NCI-H1694 (cell line): ENCODE measurements at regions not wholly inside any gene's neighbourhood (a gene's known extent, or its start where the extent isn't known, plus 50 kb on each side); places are given as distances from the start of the nearest gene placed in this dataset.

Experiments
- DNase-seq: peaks from one replicate; lab custom pipeline; 2025; lab: John Stamatoyannopoulos, UW

DNA sequence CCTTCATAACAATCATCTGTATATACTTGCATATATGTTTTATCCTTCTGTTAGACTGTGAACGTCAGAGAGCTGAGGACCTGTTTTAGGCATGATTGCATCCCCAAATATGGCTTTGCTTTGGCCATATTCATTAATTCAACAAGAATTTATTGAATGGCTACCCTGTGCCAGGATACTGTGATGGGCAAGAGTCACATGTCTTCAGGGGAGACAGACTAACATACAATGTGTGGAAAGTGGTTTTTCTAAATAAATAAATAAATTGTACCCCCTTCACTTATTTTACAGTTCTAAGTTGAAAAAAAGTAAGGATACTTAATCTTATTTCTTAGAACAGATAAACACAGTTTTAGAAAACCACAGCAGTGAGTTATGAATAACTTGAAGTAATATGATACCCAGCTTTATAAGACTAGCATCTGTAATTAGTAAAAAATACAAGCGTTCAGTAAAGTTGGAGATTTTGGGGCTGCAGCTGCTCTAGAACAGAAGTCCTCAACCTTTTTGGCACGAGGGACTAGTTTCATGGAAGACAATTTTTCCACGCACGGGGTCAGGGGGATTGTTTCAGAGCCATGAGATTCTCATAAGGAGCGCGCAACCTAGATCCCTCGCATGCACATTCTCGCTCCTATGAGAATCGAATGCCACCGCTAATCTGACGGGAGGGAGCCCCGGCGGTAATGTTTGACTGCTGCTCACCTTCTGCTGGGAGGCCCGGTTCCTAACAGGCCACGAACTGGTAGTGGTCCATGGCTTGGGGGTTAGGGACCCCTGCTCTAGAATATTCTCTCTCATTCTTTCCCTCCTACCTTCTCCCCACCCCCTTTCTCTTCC lies 89.4 kb upstream of the MTPN start:
- DNase-seq = no peak

DNA sequence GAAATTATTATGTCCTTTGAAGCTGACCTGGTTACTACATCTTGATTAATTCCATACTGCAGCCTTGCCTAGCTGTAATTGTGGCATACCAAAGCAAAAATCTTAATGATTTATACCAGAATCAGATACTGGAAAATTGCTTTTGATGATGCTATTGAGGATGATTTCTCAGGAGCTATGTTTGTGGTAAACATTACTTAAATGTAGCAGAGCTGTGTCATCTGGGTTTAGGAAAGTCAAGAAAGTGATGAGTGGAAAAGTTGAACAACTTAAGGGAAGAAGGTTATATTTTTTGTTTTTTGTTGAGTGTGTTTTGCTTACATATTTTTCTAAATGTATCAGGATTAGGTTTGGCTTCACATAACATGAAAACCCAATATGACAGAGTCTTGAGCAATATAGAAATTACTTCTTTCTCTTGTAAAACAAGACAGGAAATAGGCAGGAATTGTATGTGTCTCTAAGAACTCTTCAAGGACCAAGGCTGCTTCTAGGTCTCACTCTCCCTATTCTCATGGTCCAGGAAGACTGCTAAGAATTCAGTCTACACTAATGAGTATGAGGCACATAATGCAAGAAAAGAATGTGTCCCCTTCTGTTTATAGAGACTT lies 87.6 kb upstream of the MTPN start:
- no peak for DNase-seq

DNA sequence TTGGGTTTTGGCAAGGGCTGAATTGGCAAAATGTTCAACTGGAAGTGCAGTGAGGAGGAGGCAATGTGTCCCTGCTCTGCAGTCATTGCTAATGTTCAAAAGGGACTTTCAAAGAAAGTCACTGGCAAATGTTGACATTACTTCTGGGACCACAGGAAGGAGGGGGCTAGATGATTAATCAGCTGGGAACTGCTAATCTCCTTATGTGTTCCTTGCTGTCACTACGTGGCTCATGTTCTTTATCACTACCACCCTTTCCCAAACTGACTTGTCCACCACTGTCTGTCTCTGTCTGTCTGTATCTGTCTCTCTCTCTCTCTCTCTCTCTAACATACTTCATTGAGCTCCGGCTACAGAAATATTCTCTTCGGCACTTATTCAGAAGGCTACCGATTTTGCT lies 86.9 kb upstream of the MTPN start:
- no peak for DNase-seq

DNA sequence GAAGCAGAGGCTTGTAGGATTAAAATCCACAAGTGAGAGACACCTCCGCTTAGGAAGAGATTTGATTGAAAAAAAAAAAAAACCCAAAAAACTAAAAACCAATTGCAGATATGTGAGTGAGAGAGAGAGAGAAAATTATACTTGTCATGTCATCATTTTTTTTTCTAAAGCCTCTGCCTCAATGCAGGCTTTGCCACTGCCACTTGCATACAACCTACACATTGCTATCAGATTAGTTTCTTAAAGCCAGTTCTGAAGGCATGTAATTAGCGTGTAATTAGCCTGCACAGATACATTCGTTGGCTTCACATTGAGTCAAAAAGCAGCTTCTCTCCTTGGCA lies 86.1 kb upstream of the MTPN start:
- no peak for DNase-seq

DNA sequence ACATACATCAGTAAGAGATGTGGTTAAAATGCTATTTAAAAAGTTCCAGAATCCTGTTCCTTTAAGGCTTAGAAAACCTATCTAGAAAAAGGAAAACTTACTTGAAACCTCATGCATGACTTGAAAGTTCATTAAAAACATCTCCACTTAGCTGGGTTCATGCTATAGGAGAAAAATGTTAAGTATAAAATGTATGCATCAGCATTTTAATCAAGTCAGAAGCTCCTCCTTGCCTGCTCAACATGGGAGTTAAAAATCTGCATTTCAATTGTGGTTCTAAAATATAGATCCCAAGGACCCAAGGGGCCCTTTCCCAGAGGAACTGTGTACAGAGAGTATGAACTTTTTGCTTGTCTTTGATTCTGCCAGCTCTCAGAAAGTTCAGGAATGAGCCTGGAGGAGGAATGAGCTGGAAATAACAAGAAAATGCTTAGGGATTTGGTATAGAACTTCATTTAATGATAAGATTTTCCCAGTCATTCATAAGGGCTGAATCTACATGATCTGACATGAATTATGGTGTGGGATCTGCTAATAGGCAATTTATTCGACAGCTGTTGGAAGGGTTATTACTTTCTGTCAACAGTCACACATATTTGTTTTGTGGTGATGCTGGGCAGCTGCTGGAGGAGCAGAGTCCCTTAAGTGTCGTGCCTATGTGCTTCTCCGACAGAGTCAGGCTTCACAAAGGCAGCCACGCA lies 85.6 kb upstream of the MTPN start:
- no peak for DNase-seq

DNA sequence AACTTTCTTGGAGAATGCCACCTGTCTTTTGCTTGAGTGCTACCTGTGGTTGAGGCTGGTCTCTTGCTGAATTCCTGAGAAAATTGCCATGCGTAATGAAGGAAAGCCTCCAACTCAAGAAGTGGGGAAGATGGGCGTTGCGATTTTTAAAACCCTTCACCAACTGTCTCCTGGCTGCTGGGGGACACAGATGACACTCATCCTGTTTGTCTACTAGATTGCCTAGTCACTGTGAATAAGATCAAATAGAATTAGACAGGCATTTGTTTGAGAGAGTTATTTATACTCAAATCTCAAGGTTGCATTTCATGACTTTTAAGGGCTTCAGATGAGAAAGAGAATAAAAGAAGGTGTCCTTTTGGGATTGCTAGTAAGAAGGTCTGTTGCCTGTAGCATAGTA lies 84.3 kb upstream of the MTPN start:
- no peak for DNase-seq

DNA sequence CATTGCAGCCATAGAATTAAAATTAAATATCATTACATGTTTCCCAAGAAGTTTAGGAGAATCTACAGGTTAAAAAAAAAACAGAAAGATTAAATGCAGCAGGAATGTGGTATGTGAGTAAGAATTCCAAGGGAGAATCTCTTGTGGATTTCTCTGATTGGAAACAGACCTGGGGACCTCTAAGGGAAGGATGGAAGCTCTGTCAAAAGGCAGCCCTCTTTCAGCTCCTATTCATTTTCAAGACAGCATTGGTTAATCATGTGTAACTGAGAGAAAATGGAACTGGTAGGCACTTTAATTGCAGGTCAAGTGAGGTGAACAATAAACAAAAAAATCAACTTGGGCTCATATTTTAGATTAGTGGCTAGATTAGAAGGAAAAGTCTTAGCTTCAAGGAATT lies 81.4 kb upstream of the MTPN start:
- DNase-seq = no peak

DNA sequence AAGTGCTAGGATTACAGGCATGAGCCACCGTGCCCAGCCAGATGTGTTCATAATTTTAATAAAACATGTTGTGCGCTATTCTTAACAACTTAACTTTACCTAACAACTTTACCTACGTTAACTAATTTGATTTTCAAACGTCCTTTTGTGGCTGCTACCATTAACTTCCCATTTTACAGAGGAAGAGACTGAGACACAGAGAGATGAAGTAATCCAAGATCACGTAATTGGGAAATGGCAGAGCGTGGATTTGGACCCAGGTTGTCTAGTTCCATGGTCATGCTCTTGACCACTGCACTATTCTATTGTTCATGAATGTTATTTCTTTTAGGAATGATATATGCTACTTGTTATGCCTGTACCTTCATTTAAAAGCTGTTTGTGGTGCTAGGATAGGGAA lies 80.3 kb upstream of the MTPN start:
- DNase-seq = no peak

DNA sequence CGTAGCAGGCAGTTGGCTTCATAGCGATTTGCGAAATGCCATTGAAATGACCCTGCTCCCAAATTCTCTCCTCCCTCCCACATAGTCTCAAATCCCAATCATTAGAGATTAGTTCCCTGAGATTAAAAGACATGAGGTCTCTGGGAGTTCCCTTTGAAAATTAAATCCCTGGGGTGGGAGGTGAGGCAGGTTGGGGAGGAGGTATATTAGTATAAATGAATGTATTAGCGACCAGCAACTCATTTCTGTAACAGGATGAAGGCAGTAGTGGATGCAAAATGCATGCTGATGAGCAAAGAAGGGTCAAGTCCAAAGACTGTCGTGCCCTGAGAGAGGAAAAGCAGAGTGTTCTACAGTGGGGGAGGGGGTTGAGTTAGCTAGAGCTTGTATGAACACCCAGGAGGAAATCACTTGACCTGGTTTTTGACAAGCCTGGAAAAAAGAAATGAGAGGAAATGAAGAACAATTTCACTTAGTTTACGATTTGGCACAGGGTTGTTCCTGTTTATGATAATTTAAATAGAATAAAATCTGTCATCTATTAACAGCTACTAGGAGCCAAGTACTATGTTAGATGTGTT lies 79.6 kb upstream of the MTPN start:
- no peak for DNase-seq

DNA sequence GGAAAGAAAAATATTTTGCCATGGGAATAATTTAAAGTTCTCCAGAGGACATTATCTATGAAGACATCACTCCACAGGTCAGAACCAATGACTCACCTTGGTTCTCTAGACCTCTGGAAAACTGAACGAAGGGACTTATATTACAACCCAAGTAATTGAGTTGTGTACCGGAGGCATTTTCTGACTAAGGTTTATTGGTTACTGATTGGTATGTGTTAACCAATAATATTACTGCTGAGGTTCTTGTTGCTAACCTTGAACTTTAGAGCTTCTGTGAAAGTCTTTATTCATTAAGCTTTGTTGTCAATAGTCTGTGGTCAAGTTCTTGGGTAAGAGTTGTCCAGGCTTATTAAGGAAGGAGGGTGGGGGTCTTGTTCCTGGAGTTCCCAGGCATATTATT lies 78.1 kb upstream of the MTPN start:
- DNase-seq = no peak

DNA sequence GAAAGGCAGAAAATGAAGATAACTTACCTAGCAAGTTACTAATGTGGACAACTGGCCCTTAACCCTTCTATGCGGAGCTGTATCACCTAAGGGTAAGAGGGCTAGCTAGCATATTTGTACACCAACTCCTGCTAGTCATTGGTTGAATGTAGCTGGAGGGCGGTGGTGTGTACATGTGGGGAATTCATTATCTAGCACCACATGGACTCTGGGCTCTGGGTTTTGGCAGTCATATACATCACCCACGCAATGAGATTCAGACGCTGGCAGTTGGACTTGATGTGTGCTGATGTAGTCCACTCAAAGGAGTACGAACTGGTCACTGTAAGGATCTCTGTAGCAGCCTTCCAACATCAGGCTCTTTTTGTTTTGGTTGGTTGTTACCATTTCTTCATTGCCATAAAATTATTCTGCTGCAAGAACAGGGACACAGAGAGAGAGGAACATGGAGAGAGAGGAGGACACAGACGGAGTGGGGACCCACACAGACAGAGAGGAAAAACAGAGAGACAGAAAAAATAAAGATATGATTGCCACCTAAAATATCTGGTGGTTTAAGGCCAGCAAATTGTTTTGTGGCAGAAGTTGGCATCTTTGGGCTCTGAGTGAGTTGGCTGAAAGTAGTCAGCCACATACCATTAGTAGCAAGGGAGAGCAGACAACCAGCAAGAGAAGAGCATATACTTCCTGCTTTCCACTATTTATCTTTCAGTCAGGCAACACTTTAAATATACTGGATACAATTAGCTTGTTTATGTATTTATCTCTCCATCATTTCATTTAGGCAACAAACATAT lies 76.7 kb upstream of the MTPN start:
- no peak for DNase-seq

DNA sequence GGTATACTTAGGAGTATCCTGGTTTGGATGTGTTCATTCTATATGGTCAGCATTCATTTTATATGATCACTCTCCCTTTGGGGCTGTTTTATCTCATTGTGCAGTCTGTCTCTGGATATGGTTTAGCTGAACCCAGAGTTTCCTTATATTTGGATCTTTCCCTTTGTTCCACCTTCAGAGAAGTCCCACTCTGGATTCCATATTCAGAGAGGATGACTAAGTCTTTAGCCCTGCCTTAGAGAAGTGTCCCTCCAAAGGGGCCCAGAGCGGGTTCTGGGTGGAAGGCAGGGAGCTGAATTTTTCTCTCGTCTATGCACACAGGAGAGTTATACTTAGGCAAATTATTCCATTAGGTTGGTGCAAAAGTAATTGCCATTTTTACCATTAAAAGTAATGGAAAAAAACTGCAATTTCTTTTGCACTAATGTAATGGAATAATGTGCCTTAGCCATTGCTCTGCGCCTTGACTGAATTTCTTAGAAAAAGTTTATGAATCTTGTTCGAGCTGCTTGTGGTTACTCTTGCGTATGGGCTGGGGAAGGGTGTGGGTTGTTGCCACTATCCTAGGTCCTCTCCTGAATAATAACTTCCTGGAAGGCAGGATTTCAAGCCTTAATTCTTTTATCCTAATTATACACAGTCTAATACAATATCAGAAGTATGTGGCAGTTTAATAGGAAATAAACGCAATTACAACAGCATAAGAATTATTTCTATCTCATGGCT lies 74.2 kb upstream of the MTPN start:
- DNase-seq = no peak

DNA sequence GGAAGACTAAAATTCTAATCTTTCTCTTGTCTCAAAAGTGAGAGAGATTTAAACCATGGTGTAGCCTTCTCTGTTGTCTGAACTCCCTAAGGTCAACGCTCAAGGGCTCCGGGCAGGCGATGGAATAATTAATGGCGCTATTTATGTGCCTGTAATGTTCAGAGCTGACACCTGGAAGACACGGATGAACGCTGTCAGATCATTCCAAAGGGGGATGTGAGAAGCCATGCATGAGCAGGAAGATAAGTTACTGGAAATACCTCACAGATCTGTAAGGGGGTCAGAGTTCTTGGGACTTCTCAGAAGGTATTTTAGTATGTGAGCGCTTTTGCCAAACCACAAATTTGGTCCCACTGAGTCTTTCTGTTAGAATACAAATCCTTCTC lies 73.3 kb upstream of the MTPN start:
- no peak for DNase-seq

DNA sequence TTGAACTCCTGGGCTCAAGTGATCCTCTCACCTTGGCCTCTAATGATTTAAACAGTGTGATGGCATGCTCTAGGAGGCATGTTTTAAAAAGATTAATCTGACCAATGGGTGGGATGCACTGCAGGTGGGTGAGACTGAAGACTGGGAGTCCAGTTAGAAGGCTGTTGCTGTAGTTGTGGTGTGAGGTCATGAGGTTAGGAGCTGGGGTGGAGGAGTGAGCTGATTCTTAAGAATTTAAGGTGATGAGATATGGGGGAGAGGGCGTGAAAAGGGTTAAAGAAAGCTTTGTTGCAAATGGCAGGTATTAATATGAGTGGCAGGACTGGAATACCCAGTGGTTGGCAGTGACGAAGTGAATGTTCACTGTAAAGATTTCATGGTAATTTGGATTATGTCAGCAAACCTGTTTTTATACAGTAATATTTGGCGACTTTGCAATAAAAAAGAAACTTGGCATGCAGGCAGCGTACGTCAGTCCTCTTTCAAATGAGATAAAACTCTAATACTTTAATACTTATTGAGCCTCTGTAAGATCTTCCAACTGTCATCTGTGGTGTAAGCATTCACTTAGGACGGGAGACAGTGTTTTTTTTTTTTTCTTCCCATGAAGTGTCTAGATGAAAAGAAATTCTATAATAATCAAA lies 72.8 kb upstream of the MTPN start:
- no peak for DNase-seq

DNA sequence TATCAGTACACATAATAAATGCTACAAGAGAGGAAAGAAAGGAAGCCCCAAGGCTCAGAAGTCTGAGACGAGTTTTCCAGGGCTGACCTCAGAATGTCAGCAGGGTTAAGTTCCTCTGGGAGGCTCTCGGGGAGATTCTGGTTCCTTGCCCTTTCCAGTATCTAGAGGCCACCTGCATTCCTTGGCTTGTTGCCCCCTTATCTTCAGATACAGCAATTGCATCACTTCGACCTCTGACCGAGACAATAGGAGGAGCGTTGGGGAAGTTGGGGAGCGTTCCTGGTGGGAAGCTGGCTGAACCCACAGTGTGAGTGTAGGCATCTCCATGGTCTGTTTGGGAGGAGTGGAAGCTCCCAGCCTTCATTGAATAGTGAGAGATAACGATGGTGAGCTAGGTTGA lies 72.0 kb upstream of the MTPN start:
- no peak for DNase-seq

DNA sequence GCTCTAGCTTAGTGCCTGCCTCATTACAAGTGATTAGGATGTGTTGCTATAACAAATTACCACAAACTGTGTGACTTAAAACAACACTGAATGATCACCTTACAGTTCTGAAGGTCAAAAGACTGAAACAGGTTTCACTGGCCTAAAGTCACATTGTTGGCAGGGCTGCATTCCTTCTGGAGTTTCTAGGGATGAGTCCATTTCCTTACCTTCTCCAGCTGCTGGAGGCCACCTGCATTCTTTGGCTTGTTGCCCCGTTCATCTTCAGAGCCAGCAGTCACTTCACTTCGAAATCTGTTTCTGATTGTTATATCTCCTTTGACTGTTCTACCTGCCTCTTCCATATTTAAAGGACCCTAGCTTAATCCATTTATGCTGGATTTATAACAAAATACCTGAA lies 69.4 kb upstream of the MTPN start:
- no peak for DNase-seq

DNA sequence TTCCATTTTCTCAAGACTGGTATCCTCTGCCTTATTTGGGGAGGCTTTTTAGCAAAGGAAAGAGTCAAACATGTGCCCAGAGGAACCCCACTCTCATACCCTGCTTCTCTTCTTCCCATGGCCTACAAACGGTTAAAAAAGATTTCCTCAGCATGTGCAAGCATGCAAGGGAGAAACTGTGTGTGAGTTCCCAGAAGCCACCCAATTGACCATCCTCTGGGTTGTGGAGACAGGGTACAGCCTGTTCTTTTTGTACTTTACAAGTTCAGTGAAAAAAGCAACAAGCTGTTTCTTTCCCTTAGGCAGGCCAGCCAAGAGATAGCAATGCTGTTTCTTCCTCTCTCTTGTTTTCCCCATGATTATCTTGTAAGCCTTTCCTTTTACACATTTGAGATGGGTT lies 68.8 kb upstream of the MTPN start:
- no peak for DNase-seq

DNA sequence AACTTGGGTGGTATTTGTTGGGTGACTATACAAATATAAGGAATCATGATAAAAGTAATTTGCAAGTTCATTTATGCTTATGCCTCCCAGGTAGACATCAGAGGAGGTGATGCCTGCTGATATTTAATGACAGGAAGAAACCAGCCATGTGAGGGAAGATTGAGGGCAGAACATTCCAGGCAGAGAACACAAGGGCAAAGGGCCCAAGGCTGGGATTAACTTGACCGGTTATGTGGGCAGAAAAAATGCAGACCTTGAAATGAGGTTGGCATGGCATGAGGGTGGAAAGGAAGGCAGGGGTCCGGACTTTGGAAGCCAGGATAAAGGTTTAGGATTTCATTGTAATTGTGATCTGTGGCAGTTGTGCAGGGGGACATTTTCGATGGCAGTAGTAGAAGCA lies 68.0 kb upstream of the MTPN start:
- no peak for DNase-seq

DNA sequence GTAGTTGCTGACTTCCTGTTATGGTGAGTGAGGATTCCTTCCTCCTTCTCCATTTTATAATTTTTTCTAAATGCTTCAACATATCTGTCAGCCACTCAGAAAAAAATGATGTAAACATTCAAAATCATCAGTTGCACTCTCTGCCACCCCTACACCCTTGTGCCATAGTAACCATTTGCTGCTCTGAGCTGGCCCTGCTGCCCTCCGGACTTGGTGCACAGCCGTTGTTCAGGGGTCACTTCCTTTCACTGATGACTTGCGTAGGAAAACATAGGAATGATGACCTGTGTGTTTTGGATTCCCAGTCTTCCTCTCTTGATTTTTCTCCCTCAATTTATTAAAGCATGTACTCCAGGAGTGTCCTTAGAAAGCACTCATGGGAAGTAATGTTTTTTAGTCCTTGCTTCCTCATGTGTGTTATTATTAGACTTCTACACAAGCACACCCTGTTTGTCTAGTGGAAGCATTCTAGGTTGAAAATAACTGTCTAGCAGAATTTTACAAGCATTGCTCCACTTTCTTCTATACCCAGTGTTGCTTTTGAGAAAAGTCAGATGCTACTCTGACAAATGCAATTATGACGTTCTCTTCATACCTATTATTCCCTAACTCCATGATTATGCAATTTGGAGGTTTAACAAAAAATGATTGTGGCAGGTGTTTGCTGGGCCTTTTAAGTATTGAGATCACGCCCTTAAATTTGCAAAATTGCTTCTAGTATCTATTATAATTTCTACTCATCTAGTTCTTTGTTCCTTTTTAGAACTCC lies 62.6 kb upstream of the MTPN start:
- DNase-seq = no peak

DNA sequence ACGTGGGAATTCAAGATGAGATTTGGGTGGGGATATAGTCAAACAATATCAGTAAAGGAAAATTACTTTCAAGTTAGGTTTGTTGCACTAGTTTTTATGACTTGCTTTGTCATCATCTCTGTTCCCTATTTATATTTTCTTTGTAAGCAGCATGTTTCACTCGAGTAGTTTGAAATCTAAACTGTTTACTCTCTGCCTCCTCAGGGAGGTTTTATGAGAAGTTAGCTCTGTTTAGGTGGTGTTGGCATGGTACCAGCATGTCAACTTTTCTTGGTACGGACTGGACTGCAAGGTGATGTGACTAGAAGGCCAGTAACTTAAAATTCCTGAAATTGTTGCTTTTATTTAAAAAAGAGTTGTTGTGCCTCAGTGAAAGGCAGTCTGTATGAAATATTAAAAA lies 59.2 kb upstream of the MTPN start:
- DNase-seq = no peak
